Muscle layer of duodenum (tissue), 2 donors: ENCODE measurements at regions not wholly inside any gene's neighbourhood (a gene's known extent, or its start where the extent isn't known, plus 50 kb on each side); places are given as distances from the start of the nearest gene placed in this dataset.

ENCODE experiments used
- H3K27ac ChIP-seq: one replicate; pipeline ENCODE4 v1.7.0; 2013; ENCODE audit warnings: mild to moderate bottlenecking, low read length
- H3K27me3 ChIP-seq: one replicate; pipeline ENCODE4 v1.7.0; 2013; ENCODE audit warnings: low read depth, mild to moderate bottlenecking, control low read depth, low read length
- H3K36me3 ChIP-seq, 2 donors: one replicate each; pipeline ENCODE4 v1.7.0; 2013; ENCODE audit warnings: low read length in 2 of 2, control low read depth in 1 of 2, mild to moderate bottlenecking in 1 of 2; ENCODE audit not compliant: insufficient read depth in 2 of 2, control insufficient read depth in 1 of 2
- H3K4me1 ChIP-seq, 2 donors: one replicate each; pipeline ENCODE4 v1.7.0; 2013; ENCODE audit warnings: low read length in 2 of 2, mild to moderate bottlenecking in 2 of 2, control low read depth in 1 of 2, moderate library complexity in 1 of 2; ENCODE audit not compliant: insufficient read depth in 2 of 2, control insufficient read depth in 1 of 2
- H3K4me3 ChIP-seq, 2 donors: one replicate each; pipeline ENCODE4 v1.7.0; 2013; ENCODE audit warnings: low read length in 2 of 2, low read depth in 1 of 2, mild to moderate bottlenecking in 1 of 2
- H3K9me3 ChIP-seq, 2 donors: one replicate each; pipeline ENCODE4 v1.7.0; 2013; ENCODE audit warnings: low read length in 2 of 2, control low read depth in 1 of 2, mild to moderate bottlenecking in 1 of 2; ENCODE audit not compliant: control insufficient read depth in 1 of 2
- donor health status: healthy.

GRCh38 chr10:120345186-120345585 is 111.8 kb upstream of the PLPP4 start:
- Histone ChIP-seq H3K4me3 (no peak overlapping the region), H3K9me3 (no peaks in the 10 kb centered on the region), H3K27me3 (no peaks in the 10 kb centered on the region), H3K36me3 (no peaks in the 10 kb centered on the region), H3K27ac (no peak overlapping the region), H3K4me1 (no peaks in the 10 kb centered on the region)

DNA sequence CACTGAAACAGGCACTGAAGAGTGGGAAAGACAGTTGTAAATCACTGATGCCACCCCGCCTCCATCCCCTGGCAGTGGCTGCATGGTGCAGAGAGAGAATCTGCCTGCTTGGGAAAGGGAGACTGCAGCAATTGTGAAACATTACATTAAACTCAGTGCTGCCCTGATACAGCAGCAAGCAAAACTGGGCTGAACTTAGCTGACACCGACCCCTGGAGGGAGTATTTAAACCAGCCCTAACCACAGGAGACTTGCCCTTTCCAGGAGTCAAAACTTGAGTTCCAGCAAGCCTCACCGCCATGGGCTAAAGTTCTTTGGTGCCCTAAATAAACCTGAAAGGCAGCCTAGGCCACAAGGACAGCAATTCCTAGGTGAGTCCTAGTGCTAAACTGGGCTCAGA is 109.4 kb upstream of the PLPP4 start:
- Histone ChIP-seq H3K4me1 (no peaks in the 10 kb centered on the region), H3K27ac (no peak overlapping the region), H3K4me3 (no peak overlapping the region), H3K36me3 (no peaks in the 10 kb centered on the region), H3K27me3 (no peaks in the 10 kb centered on the region), H3K9me3 (peaks cover 0 to 8% of the 10 kb centered on the region in 2 donors)

DNA sequence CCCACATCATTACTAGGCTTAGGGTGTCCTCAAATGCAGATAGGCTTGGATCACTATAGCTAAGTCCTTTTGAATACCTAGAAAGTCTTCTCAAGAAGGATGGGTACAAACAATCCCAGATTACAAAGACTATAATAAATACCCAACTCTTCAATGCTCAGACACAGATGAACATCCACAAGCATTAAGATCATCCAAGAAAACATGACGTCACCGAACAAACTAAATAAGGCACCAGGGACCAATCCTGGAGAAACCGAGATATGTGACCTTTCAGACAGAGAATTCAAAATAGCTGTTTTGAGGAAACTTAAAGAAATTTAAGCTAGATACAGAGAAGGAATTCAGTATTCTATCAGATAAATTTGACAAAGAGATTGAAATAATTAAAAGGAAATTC is 108.0 kb upstream of the PLPP4 start:
- no peaks in the 10 kb centered on the region for H3K36me3 ChIP-seq
- no peaks in the 10 kb centered on the region for H3K27me3 ChIP-seq
- no peak overlapping the region for H3K4me3 ChIP-seq
- H3K27ac ChIP-seq, result no peak overlapping the region
- H3K9me3 ChIP-seq, result peaks cover 0 to 10% of the 10 kb centered on the region in 2 donors
- H3K4me1 ChIP-seq, result no peaks in the 10 kb centered on the region

- Histone ChIP-seq H3K36me3 (no peaks in the 10 kb centered on the region), H3K27me3 (no peaks in the 10 kb centered on the region), H3K4me3 (no peak overlapping the region)
Observed at GRCh38 chr10:120355425-120355824, 101.6 kb upstream of the PLPP4 start.

GRCh38 chr10:120360571-120360970 is 96.5 kb upstream of the PLPP4 start:
- no peak overlapping the region for H3K4me3 ChIP-seq
- no peaks in the 10 kb centered on the region for H3K27me3 ChIP-seq

More at GRCh38 chr10:120355425-120355824, 101.6 kb upstream of the PLPP4 start:
- H3K4me1 ChIP-seq, result no peaks in the 10 kb centered on the region
- H3K9me3 ChIP-seq, result peaks cover 0 to 10% of the 10 kb centered on the region in 2 donors
- no peak overlapping the region for H3K27ac ChIP-seq

GRCh38 chr10:120365872-120366271 is 91.2 kb upstream of the PLPP4 start:
- Histone ChIP-seq H3K36me3 (no peaks in the 10 kb centered on the region), H3K4me3 (no peak overlapping the region), H3K4me1 (no peaks in the 10 kb centered on the region), H3K9me3 (no peaks in the 10 kb centered on the region), H3K27me3 (no peaks in the 10 kb centered on the region), H3K27ac (no peak overlapping the region)

More at GRCh38 chr10:120360571-120360970, 96.5 kb upstream of the PLPP4 start:
- Histone ChIP-seq H3K27ac (no peak overlapping the region), H3K4me1 (no peaks in the 10 kb centered on the region), H3K9me3 (no peaks in the 10 kb centered on the region), H3K36me3 (no peaks in the 10 kb centered on the region)

GRCh38 chr10:120367341-120367740 is 89.7 kb upstream of the PLPP4 start:
- H3K4me3 ChIP-seq, result no peak overlapping the region

GRCh38 chr10:120368338-120368737 is 88.7 kb upstream of the PLPP4 start:
- Histone ChIP-seq H3K4me3 (no peak overlapping the region), H3K27ac (no peak overlapping the region), H3K9me3 (no peaks in the 10 kb centered on the region), H3K4me1 (no peaks in the 10 kb centered on the region), H3K36me3 (no peaks in the 10 kb centered on the region), H3K27me3 (no peaks in the 10 kb centered on the region)

More at GRCh38 chr10:120367341-120367740, 89.7 kb upstream of the PLPP4 start:
- Histone ChIP-seq H3K36me3 (no peaks in the 10 kb centered on the region), H3K27me3 (no peaks in the 10 kb centered on the region), H3K27ac (no peak overlapping the region), H3K9me3 (no peaks in the 10 kb centered on the region), H3K4me1 (no peaks in the 10 kb centered on the region)

GRCh38 chr10:120368927-120369326 is 88.1 kb upstream of the PLPP4 start:
- Histone ChIP-seq H3K27me3 (no peaks in the 10 kb centered on the region), H3K27ac (no peak overlapping the region), H3K36me3 (no peaks in the 10 kb centered on the region), H3K4me1 (no peaks in the 10 kb centered on the region), H3K9me3 (no peaks in the 10 kb centered on the region), H3K4me3 (no peak overlapping the region)

GRCh38 chr10:120369856-120370276 is 87.2 kb upstream of the PLPP4 start:
- Histone ChIP-seq H3K4me1 (no peaks in the 10 kb centered on the region), H3K27me3 (no peaks in the 10 kb centered on the region), H3K9me3 (no peaks in the 10 kb centered on the region), H3K27ac (no peak overlapping the region), H3K4me3 (no peak overlapping the region), H3K36me3 (no peaks in the 10 kb centered on the region)

- Histone ChIP-seq H3K9me3 (no peaks in the 10 kb centered on the region), H3K36me3 (no peaks in the 10 kb centered on the region), H3K27me3 (no peaks in the 10 kb centered on the region)
Observed at GRCh38 chr10:120371856-120372255, 85.2 kb upstream of the PLPP4 start.

DNA sequence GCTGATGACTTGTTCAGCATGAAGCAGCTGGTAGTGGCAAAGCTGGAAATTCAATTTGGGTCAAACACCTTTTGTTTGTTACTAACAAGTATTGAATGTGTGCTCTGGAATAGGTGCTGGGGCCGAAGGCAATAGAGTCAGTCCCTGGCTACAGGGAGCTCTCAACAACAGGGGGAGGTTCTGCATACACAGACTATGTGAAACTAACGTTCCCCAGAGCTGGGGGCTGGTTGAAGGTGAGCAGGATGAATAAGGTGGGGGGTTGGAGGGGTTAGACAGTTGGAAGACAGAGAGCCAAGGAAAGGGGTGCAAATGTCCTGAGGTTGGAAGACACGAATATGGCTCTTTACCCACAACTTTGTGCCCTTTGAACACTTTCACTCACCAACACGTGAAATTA is 84.1 kb upstream of the PLPP4 start:
- Histone ChIP-seq H3K4me3 (no peak overlapping the region), H3K4me1 (no peaks in the 10 kb centered on the region), H3K27me3 (no peaks in the 10 kb centered on the region), H3K27ac (no peak overlapping the region), H3K36me3 (no peaks in the 10 kb centered on the region), H3K9me3 (no peaks in the 10 kb centered on the region)

More at GRCh38 chr10:120371856-120372255, 85.2 kb upstream of the PLPP4 start:
- H3K4me1 ChIP-seq, result no peaks in the 10 kb centered on the region
- H3K27ac ChIP-seq, result no peak overlapping the region
- no peak overlapping the region for H3K4me3 ChIP-seq
